Suprapubic skin (tissue), 4 donors: ENCODE measurements at regions not wholly inside any gene's neighbourhood (a gene's known extent, or its start where the extent isn't known, plus 50 kb on each side); places are given as distances from the start of the nearest gene placed in this dataset.

Experiments used
- DNase-seq, 2 donors: peaks; one replicate each; pipeline ENCODE4 v3.0.0-alpha.2; 2019; ENCODE audit warnings: low spot score in 2 of 2
- H3K27ac ChIP-seq: fragments of 200-600 bp; sonication (generic); one replicate; pipeline ENCODE4 v1.5.1; 2019
- H3K27me3 ChIP-seq: fragments of 200-600 bp; sonication (generic); one replicate; pipeline ENCODE4 v1.5.1; 2019
- H3K36me3 ChIP-seq: fragments of 200-600 bp; sonication (generic); one replicate; pipeline ENCODE4 v1.5.1; 2019
- H3K4me1 ChIP-seq: fragments of 200-600 bp; sonication (generic); one replicate; pipeline ENCODE4 v1.5.1; 2019
- H3K4me3 ChIP-seq: fragments of 200-600 bp; sonication (generic); one replicate; pipeline ENCODE4 v1.5.1; 2019; ENCODE audit warnings: mild to moderate bottlenecking
- H3K9me3 ChIP-seq: fragments of 200-600 bp; sonication (generic); one replicate; pipeline ENCODE4 v1.5.1; 2019
- CTCF ChIP-seq, 2 donors: fragments of 200-600 bp in 1 of 2; fragments of 450-650 bp in 1 of 2; sonication (generic) in 1 of 2; IDR thresholded peaks; one replicate each; pipeline ENCODE4 v1.5.1; 2016 to 2019; ENCODE audit warnings: antibody characterized with exemption in 2 of 2, mild to moderate bottlenecking in 1 of 2, moderate library complexity in 1 of 2
- EP300 ChIP-seq: sonication (generic); formaldehyde crosslinking; IDR thresholded peaks from one replicate; pipeline ENCODE4 v1.6.1; 2017; ENCODE audit warnings: antibody characterized with exemption
- POLR2A ChIP-seq, 2 donors: fragments of 450-650 bp; IDR thresholded peaks; one replicate each; pipeline ENCODE4 v1.6.1; 2017; ENCODE audit warnings: antibody characterized with exemption in 2 of 2, mild to moderate bottlenecking in 2 of 2, moderate library complexity in 2 of 2
- POLR2AphosphoS5 ChIP-seq, 3 donors: sonication (generic); formaldehyde crosslinking; IDR thresholded peaks; one replicate each; pipeline ENCODE4 v1.6.1; 2017; ENCODE audit warnings: antibody characterized with exemption in 3 of 3
- WGBS: methylation state at CpG from one replicate; pipeline ENCODE4 v1.1.5; 2018; 5-methylcytosine and 5-hydroxymethylcytosine counted together

GRCh38 chr5:144577676-144578075 is 407.0 kb downstream of the KCTD16 start:
- Histone ChIP-seq H3K27ac (no peak overlapping the region), H3K9me3 (no peaks in the 10 kb centered on the region), H3K27me3 (no peaks in the 10 kb centered on the region), H3K4me3 (no peak overlapping the region), H3K36me3 (no peaks in the 10 kb centered on the region), H3K4me1 (no peaks in the 10 kb centered on the region)
- DNase-seq: no peak
- WGBS: 67% methylated on average over 3 of the region's 3 CpGs
- TF ChIP-seq CTCF (IDR thresholded peaks at IDR 0.05) (no peak), EP300 (no peak), POLR2A (IDR thresholded peaks at IDR 0.05) (no peak), POLR2AphosphoS5 (IDR thresholded peaks at IDR 0.05) (no peak)

- no peak overlapping the region for H3K4me3 ChIP-seq
- no peak overlapping the region for H3K27ac ChIP-seq
- H3K4me1 ChIP-seq: no peaks in the 10 kb centered on the region
- H3K27me3 ChIP-seq: no peaks in the 10 kb centered on the region
- H3K36me3 ChIP-seq: no peaks in the 10 kb centered on the region
- WGBS: 73% methylated on average over 1 of the region's 1 CpG
- no peak for DNase-seq
- H3K9me3 ChIP-seq: no peaks in the 10 kb centered on the region
- TF ChIP-seq POLR2A (IDR thresholded peaks at IDR 0.05) (no peak), EP300 (no peak), CTCF (IDR thresholded peaks at IDR 0.05) (no peak), POLR2AphosphoS5 (IDR thresholded peaks at IDR 0.05) (no peak)
Observed at GRCh38 chr5:144575736-144576135, 405.1 kb downstream of the KCTD16 start.

- H3K27ac ChIP-seq: no peak overlapping the region
- 63% methylated on average over 2 of the region's 2 CpGs for WGBS
- peaks cover 8% of the 10 kb centered on the region for H3K9me3 ChIP-seq
- TF ChIP-seq POLR2AphosphoS5 (IDR thresholded peaks at IDR 0.05) (no peak), EP300 (no peak), CTCF (IDR thresholded peaks at IDR 0.05) (no peak), POLR2A (IDR thresholded peaks at IDR 0.05) (no peak)
- no peak overlapping the region for H3K4me3 ChIP-seq
- H3K27me3 ChIP-seq: no peaks in the 10 kb centered on the region
- no peak for DNase-seq
- H3K4me1 ChIP-seq: no peaks in the 10 kb centered on the region
- H3K36me3 ChIP-seq: no peaks in the 10 kb centered on the region
Observed at GRCh38 chr5:144567421-144567780, 396.7 kb downstream of the KCTD16 start.

- DNase-seq: no peak
Observed at GRCh38 chr5:144566747-144567420, 396.2 kb downstream of the KCTD16 start.

GRCh38 chr5:144549580-144549979 is 378.9 kb downstream of the KCTD16 start:
- Histone ChIP-seq H3K4me1 (no peaks in the 10 kb centered on the region), H3K36me3 (no peaks in the 10 kb centered on the region), H3K27ac (no peak overlapping the region), H3K4me3 (no peak overlapping the region), H3K9me3 (no peaks in the 10 kb centered on the region), H3K27me3 (no peaks in the 10 kb centered on the region)
- no peak for DNase-seq
- TF ChIP-seq POLR2A (IDR thresholded peaks at IDR 0.05): no peak
- TF ChIP-seq CTCF (IDR thresholded peaks at IDR 0.05): no peak
- no peak for TF ChIP-seq EP300
- no peak for TF ChIP-seq POLR2AphosphoS5 (IDR thresholded peaks at IDR 0.05)
- 33% methylated on average over 3 of the region's 3 CpGs for WGBS

More at GRCh38 chr5:144566747-144567420, 396.2 kb downstream of the KCTD16 start:
- no peaks in the 10 kb centered on the region for H3K36me3 ChIP-seq
- peaks cover 8% of the 10 kb centered on the region for H3K9me3 ChIP-seq
- TF ChIP-seq EP300 (no peak), CTCF (IDR thresholded peaks at IDR 0.05) (no peak), POLR2A (IDR thresholded peaks at IDR 0.05) (no peak), POLR2AphosphoS5 (IDR thresholded peaks at IDR 0.05) (no peak)
- no peaks in the 10 kb centered on the region for H3K4me1 ChIP-seq
- H3K27ac ChIP-seq: no peak overlapping the region
- no peaks in the 10 kb centered on the region for H3K27me3 ChIP-seq
- H3K4me3 ChIP-seq: no peak overlapping the region
- WGBS: 91% methylated on average over 3 of the region's 3 CpGs
